CD4-positive, alpha-beta T cell (primary cell): ENCODE measurements at regions not wholly inside any gene's neighbourhood (a gene's known extent, or its start where the extent isn't known, plus 50 kb on each side); places are given as distances from the start of the nearest gene placed in this dataset.

Source experiments
- ATAC-seq: fragments of 200-7000 bp; cut with Tn5 transposase; one replicate; pipeline ENCODE4 v1.10.0; 2022; ENCODE audit warnings: mild to moderate bottlenecking; ENCODE audit not compliant: poor library complexity
- CTCF ChIA-PET: fragments of 350-600 bp; sonication (Branson Sonifier 250); formaldehyde crosslinking; loops from one replicate; lab custom pipeline; 2021; ENCODE audit warnings: antibody characterized with exemption, inconsistent platforms; lab: Charles Lee
- POLR2A ChIA-PET: fragments of 350-600 bp; sonication (Branson Sonifier 250); formaldehyde crosslinking; loops from one replicate; lab custom pipeline; 2021; ENCODE audit warnings: antibody characterized with exemption, inconsistent platforms; lab: Charles Lee
- DNase-seq, 14 experiments: peaks; one replicate each; pipeline ENCODE4 v3.0.0-alpha.2; 2013 to 2020; ENCODE audit warnings: mixed read lengths in 2 of 14
- H3K27ac ChIP-seq, 2 donors: one replicate each; pipeline versions ENCODE4 v1.5.1 to v1.7.0; 2013; ENCODE audit warnings: low read length in 2 of 2, low read depth in 1 of 2, mild to moderate bottlenecking in 1 of 2
- H3K27me3 ChIP-seq, 2 experiments: 1 replicate in 1 of 2; 2 replicates in 1 of 2; pipeline versions ENCODE4 v1.6.1 to v1.7.0; 2013; ENCODE audit warnings: low read length in 2 of 2, control low read depth in 1 of 2, mild to moderate bottlenecking in 1 of 2, moderate library complexity in 1 of 2; ENCODE audit not compliant: insufficient read depth in 2 of 2, control insufficient read depth in 1 of 2
- H3K36me3 ChIP-seq: one replicate; pipeline ENCODE4 v1.6.1; 2013; ENCODE audit warnings: low read length, control low read depth; ENCODE audit not compliant: insufficient read depth
- H3K4me1 ChIP-seq: one replicate; pipeline ENCODE4 v1.6.1; 2013; ENCODE audit warnings: low read length, control low read depth; ENCODE audit not compliant: insufficient read depth
- H3K4me3 ChIP-seq: one replicate; pipeline ENCODE4 v1.5.1; 2013; ENCODE audit warnings: mild to moderate bottlenecking, low read length, moderate library complexity
- H3K9me3 ChIP-seq, 2 experiments: 1 replicate in 1 of 2; 2 replicates in 1 of 2; pipeline versions ENCODE4 v1.6.1 to v1.7.0; 2013; ENCODE audit warnings: low read length in 2 of 2, mild to moderate bottlenecking in 2 of 2, control low read depth in 1 of 2, moderate library complexity in 1 of 2; ENCODE audit not compliant: control insufficient read depth in 1 of 2, insufficient read depth in 1 of 2
- H3K27ac Mint-ChIP-seq: one replicate; pipeline ENCODE4 v1.8.0; 2020; ENCODE audit warnings: mixed read lengths
- H3K27me3 Mint-ChIP-seq: one replicate; pipeline ENCODE4 v1.8.0; 2021; ENCODE audit warnings: mixed read lengths
- H3K36me3 Mint-ChIP-seq: one replicate; pipeline ENCODE4 v1.8.0; 2021; ENCODE audit warnings: low read depth, mixed read lengths
- H3K4me1 Mint-ChIP-seq: one replicate; pipeline ENCODE4 v1.8.0; 2021; ENCODE audit warnings: low read depth, mixed read lengths
- H3K4me3 Mint-ChIP-seq: one replicate; pipeline ENCODE4 v1.8.0; 2020; ENCODE audit warnings: mild to moderate bottlenecking, mixed read lengths
- H3K9me3 Mint-ChIP-seq: one replicate; pipeline ENCODE4 v1.8.0; 2020; ENCODE audit warnings: mixed read lengths
- intact Hi-C, 2 experiments: fragments of 100-400 bp; cut with DNase I in 1 of 2; cut with micrococcal nuclease in 1 of 2; formaldehyde crosslinking; loops; one replicate each; pipeline versions ENCODE4 v1.15.1 to v1.9.0; 2023 to 2025; cut with DNase I, micrococcal nuclease
- TF ChIP-seq, protein P1 (sequence below): fragments of 200-600 bp; IDR thresholded peaks from one replicate; pipeline ENCODE4 v1.8.0; 2022; ENCODE audit warnings: antibody characterized with exemption, mild to moderate bottlenecking

DNA sequence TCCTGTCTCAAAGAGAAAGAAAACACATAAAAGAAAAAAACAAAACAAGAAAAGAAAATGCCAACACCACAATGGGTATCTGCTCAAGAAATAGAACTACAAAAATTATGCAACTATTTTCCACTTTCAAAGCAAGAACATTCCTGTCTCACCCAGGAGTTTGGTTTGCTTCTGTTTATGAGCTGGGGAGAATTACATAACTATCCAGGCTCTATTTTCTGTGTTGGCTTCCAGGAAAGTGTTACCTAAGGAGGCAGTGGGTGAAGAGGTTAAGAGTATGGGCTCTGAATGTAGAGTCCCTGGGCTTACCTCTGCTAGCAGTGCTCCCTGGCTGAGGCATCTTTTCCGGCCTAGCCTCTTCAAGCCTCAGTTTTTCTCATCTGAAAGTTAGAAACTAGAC lies 426.7 kb downstream of the MIAT start:
- Mint-ChIP-seq H3K36me3 (no peaks in the 10 kb centered on the region), H3K9me3 (no peaks in the 10 kb centered on the region), H3K4me1 (no peaks in the 10 kb centered on the region), H3K27me3 (peaks cover 44% of the 10 kb centered on the region), H3K4me3 (no peak overlapping the region), H3K27ac (no peak overlapping the region)
- Histone ChIP-seq H3K36me3 (no peaks in the 10 kb centered on the region), H3K4me1 (no peaks in the 10 kb centered on the region), H3K27ac (no peak overlapping the region), H3K4me3 (no peak overlapping the region), H3K27me3 (peaks cover 8 to 19% of the 10 kb centered on the region in 2 experiments), H3K9me3 (peaks cover 4 to 9% of the 10 kb centered on the region in 2 experiments)
- TF ChIP-seq, protein P1, sequence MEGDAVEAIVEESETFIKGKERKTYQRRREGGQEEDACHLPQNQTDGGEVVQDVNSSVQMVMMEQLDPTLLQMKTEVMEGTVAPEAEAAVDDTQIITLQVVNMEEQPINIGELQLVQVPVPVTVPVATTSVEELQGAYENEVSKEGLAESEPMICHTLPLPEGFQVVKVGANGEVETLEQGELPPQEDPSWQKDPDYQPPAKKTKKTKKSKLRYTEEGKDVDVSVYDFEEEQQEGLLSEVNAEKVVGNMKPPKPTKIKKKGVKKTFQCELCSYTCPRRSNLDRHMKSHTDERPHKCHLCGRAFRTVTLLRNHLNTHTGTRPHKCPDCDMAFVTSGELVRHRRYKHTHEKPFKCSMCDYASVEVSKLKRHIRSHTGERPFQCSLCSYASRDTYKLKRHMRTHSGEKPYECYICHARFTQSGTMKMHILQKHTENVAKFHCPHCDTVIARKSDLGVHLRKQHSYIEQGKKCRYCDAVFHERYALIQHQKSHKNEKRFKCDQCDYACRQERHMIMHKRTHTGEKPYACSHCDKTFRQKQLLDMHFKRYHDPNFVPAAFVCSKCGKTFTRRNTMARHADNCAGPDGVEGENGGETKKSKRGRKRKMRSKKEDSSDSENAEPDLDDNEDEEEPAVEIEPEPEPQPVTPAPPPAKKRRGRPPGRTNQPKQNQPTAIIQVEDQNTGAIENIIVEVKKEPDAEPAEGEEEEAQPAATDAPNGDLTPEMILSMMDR: no peak
- POLR2A ChIA-PET: no interaction called here
- CTCF ChIA-PET: no interaction called here
- DNase-seq: no peak
- no peak for ATAC-seq
- intact Hi-C loops: no loop called here

DNA sequence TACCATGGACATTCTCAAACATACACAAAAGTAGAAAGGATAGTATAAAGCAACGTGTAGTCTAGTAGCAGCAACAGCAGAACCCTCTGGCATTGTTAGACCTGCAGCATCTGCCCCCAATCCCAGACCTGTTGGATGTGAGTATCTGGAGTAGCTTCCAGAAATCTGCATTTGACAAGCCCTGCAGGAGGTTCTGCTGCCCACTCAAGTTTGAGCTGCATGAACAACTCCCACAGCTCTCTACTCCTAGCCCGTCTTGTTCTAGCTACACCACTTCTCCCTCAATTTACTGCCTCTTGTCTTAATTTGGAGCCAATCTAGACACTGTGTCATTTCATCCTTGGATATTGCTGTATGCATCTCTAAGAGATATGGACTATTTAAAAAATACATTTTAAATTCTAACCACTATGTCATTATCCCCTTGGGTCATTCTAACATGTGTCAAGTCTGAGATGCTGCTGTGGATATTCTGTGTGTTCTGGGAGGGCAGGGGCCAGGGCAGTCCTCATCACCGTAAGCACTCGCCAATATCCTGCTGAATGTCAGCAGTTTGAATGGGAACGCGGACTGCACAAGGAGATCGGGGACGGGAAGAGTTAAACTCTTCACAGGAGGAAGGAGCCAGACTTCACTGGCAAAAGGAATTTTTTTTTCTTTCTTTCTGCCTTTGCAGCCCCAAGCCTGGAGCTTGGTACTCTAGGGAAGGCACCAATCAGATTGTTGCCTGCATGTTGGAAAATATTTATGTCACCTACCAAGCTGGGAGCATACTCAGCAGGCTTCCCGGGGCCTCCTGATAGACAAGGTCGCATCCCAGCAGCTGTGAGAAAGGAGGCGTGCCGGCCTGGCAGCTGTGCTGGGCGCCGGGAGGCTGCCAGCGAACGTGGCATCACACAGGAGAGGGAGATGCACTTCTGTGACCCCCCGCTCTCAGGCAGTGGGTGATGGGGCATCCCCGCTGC lies 429.0 kb downstream of the MIAT start:
- Histone ChIP-seq H3K36me3 (no peaks in the 10 kb centered on the region), H3K27ac (no peak overlapping the region), H3K4me1 (no peaks in the 10 kb centered on the region), H3K27me3 (peaks cover 8 to 17% of the 10 kb centered on the region in 2 experiments), H3K4me3 (no peak overlapping the region), H3K9me3 (peaks cover 9 to 16% of the 10 kb centered on the region in 2 experiments)
- no peak overlapping the region for H3K4me3 Mint-ChIP-seq
- peaks cover 39% of the 10 kb centered on the region for H3K27me3 Mint-ChIP-seq
- ChIA-PET POLR2A (no interaction called here), CTCF (no interaction called here)
- H3K27ac Mint-ChIP-seq: no peak overlapping the region
- intact Hi-C loops: no loop called here
- no peaks in the 10 kb centered on the region for H3K36me3 Mint-ChIP-seq
- no peaks in the 10 kb centered on the region for H3K4me1 Mint-ChIP-seq
- no peak for DNase-seq
- no peak for ATAC-seq
- TF ChIP-seq, protein P1: no peak
- no peaks in the 10 kb centered on the region for H3K9me3 Mint-ChIP-seq

DNA sequence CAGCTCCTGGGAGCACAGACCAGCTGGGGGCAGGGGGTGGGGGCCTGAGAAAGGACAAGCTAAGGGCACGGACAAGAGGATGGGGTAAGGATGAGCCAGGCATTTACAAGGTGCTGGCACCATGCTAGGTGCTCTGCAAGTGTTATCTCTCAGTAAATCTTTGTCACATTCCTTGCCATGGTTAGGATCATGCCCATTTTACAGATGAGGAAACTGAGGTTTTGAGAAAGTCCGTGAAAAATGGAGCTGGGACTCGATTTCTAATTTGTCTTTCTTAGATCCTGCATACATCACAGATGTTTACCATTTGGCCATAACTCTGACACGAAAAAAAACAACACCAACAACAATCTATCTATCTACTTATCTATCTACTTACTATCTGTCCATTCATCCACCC lies 429.7 kb downstream of the MIAT start:
- no peak overlapping the region for H3K27ac Mint-ChIP-seq
- no peaks in the 10 kb centered on the region for H3K9me3 Mint-ChIP-seq
- Histone ChIP-seq H3K36me3 (no peaks in the 10 kb centered on the region), H3K27me3 (peaks cover 8 to 16% of the 10 kb centered on the region in 2 experiments), H3K4me3 (no peak overlapping the region), H3K4me1 (no peaks in the 10 kb centered on the region), H3K9me3 (peaks cover 9 to 18% of the 10 kb centered on the region in 2 experiments), H3K27ac (no peak overlapping the region)
- intact Hi-C loops: no loop called here
- H3K4me1 Mint-ChIP-seq: no peaks in the 10 kb centered on the region
- peaks cover 34% of the 10 kb centered on the region for H3K27me3 Mint-ChIP-seq
- no peak overlapping the region for H3K4me3 Mint-ChIP-seq
- ChIA-PET POLR2A (no interaction called here), CTCF (no interaction called here)
- no peak for ATAC-seq
- no peaks in the 10 kb centered on the region for H3K36me3 Mint-ChIP-seq
- no peak for DNase-seq
- TF ChIP-seq, protein P1: no peak
